ENCODE measurements at regions not wholly inside any gene's neighbourhood (a gene's known extent, or its start where the extent isn't known, plus 50 kb on each side); places are given as distances from the start of the nearest gene placed in this dataset.
"Not testable (repeated sequence)": the region's sequence is repeated elsewhere in the genome, so short reads cannot be mapped to it uniquely, and the experiment has no call there.

DNA sequence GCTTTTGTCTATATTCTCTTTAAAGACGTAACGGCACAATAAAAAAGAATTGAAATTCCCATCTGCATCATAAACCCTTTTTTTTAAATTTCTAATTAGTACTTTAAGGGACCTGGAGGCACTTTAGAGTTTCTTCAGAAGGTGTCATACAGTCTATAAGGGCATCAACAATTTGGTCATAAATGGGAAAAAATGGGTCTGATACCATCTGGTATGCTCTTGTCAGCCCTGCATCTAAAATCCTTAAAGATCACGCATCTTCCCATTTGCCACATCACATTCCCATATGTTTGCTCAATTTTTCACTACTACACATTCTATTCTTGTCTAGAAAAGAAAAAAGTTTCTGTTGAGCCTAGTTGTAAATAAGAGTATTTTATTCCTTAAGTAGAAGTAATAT is 53.8 kb downstream of the COX7C start:
- DNase-seq (ENCODE audit: low read depth): no peak

DNA sequence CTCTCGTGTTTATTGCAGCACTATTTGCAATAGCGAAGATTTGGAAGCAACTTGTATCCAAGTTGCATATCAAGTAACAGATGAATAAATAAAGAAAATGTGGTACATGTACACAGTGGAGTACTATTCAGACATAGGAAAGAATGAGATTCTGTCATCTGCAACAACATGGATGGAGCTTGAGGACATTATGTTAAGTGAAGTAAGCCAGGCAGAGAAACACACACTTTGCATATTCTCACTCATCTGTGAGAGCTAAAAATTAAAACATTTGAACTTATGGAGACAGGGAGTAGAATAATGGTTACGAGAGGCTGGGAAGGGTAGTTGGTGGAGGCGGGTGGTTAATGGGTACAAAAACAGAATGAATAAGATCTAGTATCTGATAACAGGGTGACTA is 56.3 kb downstream of the COX7C start:
- DNase-seq (ENCODE audit: low read depth): no peak

DNA sequence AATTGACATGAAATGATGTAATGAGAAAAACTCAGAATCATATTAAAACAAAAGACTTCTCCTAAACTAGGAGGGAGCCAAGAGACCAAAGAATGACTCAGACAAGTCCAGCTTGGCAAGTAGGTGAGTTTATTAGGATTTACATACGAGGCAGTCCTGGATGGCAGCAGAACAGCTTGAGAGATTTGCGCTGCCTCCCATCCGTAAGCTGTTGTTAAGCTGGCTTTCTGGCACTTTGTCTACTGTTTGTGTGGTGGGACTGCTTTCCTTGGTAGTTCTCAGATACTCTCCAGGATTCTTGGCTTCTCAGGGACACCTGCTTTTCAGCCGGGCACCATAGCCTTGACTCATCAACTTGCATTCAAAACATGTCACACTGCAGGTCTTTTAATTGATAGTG is 57.6 kb downstream of the COX7C start:
- no peak for DNase-seq (ENCODE audit: low read depth)

DNA sequence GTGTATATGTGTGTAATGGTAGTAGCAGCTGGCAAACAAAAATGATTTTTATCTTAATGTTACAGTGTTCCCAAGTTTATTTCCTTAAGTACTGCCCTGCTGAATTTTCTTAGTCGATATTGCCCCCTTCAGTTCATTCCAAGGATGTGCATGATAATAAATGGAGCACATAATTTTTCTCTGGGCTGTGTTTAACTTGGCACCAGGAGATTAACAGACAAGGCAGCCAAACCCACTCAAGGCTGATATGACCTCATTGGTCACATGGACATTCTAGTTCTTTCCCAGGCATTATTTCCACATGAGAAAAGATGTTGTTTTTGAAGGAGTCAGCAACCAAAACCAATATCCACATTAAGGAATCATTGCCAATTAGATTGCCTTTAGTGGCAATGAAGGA is 61.8 kb downstream of the COX7C start:
- no peak for DNase-seq (ENCODE audit: low read depth)

DNA sequence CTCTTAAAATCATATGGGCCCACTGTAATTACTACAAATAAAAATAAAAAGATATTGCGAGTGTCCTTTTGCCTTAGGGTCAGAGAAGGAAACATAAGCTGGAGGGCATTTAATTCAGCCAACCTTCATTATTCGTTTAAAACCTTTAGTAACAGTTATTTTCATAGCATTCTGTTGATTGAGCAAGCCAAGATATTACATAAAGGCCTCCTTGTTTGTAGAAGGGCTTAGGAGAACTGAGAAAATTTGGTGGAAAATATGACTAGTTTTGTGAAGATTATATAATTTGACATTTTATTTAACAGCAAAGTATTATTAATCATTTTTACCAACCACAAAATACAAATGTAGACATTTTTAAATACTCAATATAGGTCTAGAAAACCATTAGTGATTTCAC is 62.2 kb downstream of the COX7C start:
- DNase-seq (ENCODE audit: low read depth): no peak

DNA sequence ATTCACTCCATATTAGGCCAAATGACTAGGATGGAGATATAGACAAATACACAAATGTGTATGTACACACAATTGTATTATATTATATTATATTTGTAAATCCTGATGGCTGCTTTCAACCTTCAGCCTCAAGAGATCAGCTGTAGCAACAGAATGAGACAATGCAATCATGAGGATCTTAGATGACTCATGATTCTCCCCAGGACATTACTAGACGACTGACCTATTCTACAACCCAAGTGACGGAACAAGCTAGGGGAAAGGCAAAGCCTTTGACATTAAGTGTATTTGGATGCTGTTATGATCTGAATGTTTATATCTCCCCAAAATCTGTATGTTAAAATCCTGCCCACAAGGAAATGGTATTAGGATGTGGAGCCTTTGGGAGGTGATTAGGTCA is 66.5 kb downstream of the COX7C start:
- no peak for DNase-seq (ENCODE audit: low read depth)

DNA sequence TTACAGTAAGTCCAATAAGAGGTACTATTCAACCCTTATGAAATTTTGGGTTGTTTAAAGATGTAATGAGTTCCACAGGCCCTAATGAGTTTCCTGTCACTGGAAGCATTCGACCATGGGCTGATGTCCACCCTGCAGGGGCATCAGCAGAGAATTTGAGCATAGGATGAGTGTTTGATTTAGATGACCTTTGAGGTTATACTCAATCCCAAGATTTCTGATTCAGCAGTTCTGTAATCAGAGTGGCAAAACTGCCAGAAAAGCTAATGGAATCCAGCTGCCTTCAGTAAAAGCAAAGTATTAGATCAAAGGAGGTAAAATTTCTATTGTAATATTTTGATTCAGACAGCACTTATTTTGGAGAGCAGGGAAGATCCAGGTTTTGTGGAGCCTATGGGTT is 68.3 kb downstream of the COX7C start:
- DNase-seq (ENCODE audit: low read depth): no peak

DNA sequence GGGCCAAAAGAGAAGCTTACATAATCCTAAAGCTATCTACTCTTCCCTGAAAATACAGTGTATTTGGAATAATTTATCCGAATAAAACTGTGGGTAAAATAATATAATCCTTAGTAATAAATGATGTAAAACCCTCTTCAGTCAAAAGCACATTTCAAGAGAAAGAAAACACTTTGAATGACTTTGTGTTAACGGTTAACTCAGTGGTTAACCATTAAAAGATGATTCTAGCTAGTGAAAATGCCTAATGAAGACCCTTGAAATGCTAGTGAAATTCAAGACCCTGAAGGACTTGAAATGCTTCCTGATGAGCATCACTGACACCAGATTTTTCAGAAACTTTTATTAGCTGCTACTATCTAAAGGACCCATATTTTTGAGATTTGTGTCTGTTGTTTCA is 70.7 kb downstream of the COX7C start:
- no peak for DNase-seq (ENCODE audit: low read depth)

DNA sequence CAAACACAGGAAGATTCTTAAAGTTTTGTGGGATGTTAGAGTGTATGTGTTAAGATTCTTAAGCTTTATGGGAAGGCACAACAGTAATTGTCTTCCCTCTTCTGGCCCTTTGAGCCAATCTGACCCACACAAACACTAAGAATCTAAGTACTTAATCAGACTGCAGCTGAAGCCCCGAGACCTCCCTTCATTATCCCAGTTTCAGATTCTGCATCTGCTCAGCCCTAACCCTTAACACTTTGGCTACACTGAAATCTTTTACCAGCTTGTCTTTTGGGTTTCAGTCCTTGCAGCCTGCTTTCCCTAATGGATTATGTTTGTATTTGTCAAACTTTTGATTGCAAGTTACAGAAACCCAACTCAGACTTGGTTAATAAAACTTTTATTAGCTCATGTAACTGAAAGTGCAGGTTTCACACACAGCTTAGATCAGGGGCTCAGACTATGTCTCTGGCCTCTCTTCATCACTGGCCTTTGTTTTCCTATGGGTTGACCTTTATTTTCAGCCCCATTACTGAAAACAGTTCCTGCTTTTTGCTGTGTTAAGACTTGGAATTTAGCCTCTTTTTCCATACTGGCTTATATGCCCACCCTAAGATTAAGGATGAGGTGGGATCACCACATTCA is 71.5 kb downstream of the COX7C start:
- DNase-seq (ENCODE audit: low read depth): no peak

DNA sequence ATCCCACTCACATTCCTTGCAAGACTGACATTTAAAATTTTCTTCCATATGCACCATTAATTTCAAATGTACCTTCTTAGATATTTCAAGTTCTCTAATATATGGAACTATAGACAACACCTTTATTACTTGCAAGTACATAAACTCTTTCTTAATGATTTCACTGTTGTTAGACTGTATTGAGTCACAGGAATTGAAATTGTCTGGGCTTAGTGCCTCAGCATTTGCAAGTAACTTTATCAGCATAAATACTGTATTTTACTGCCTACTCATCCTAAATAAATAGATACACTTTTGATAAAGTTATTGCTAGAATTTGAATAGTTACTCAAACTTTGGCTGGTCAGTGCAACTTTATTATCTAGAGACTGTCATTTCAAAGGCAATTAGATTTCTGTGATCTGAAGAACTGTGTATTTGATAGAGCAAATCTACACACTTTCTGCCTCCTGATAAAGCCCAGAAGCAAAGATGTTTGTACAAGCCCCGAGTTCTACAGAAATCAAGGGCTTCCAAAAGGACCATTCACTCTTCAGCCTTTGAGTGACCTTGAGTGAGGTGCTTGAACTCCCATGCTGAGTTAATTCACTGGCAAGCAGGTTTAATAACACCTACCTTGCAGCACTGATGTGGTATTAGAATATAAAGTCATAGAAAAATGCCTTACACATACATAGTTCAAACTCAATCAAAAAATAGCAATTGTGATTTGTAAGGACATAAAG is 91.6 kb downstream of the COX7C start:
- DNase-seq (ENCODE audit: low read depth): no peak

DNA sequence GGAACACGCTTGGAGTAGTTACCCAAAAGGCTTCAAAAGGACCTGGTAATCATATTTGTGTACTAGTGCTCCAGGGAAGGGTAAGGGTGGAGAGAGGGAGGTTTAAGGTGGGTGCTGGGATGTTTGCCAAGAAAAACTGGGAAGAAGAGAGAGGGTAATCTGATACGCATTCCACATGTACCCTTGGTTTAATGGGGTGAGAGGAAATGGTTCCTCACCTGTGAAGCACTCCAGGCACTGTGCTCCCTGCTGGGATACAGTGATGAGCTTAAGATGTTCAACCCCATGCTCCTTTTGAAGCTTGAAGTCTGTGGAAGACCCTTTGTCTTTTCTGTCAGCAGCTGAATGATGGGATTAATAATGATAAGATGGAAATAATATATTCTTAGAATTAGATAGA is 98.4 kb downstream of the COX7C start:
- DNase-seq (ENCODE audit: low read depth): no peak

DNA sequence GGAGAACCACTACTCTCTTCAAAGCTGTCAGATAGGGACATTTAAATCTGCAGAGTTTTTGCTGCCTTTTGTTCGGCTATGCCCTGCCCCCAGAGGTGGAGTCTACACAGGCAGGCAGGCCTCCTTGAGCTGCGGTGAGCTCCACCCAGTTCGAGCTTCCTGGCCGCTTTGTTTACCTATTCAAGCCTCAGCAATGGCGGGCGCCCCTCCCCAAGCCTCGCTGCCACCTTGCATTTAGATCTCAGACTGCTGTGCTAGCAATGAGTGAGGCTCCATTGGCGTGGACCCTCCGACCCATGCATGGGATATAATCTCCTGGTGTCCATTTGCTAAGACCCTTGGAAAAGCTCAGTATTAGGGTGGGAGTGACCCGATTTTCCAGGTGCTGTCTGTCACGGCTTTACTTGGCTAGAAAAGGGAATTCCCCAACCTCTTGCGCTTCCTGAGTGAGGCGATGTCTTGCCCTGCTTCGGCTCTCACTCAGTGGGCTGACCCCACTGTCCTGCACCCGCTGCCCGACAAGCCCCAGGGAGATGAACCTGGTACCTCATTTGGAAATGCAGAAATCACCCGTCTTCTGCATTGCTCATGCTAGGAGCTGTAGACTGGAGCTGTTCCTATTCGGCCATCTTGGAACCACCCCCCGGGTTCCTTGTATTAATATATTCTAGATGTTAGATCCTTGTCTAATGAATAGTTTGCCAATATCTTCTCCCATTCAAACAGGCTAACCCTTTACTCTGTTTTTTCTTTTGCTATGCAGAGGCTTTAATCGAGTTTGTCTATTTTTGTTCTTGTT is 113.8 kb downstream of the COX7C start:
- DNase-seq (ENCODE audit: low read depth): not testable (repeated sequence)

DNA sequence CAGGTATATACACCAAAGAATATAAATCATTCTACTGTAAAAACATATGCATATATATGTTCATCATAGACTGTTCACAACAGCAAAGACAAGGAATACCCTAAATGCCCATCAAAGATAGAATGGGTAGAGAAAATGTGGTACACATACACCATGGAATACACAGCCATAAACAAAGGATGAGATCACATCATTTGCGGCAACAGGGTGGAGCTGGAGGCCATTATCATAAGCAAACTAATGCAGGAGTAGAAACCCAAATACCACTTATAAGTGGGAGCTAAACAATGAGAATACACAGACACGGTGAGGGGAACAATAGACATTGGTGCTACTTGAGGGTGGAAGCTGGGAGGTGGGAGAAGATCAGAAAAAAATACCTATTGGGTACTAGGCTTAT is 117.6 kb downstream of the COX7C start:
- no peak for DNase-seq (ENCODE audit: low read depth)

DNA sequence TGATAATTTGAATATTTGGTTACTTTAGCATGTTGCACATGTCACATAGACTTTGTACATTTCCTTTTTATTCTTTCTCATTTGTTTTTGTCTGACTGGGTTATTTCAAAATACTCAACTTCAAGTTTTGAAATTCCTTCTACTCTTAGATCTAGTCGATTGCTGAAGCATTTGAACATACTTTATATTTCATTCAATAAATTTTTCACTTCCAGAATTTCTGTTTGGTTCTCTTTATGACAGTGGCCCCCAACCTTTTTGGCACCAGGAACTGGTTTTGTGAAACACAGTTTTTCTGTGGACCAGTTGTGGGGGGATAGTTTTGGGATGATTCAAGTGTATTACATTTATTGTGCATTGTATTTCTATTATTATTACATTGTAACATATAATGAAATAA is 119.8 kb downstream of the COX7C start:
- no peak for DNase-seq (ENCODE audit: low read depth)

DNA sequence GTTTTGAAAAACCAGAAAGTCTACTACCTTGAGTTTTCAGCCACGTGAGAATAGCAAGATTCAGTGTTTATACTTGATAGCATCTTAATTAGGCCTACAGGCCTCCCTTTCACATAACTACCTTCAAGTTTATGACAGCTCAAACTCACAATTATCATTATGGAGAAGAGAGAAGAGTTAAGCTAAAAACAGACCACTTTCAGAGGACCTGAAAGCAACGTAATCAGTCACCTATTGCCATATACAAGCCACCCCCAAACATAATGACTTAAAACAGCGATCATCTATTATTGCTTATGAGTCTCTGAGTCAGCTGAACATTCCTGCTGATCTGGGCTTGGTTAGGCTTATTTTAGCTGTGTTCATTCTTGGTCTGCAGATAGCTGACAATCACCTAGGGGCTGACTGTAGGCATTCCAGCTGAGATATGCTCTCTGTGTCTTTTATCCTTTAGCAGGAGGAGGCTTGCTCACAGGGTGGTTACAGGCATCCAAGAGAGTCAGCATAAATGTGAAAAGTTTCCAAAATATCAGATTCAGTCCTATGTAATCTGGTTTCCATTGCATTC is 130.9 kb downstream of the COX7C start:
- no peak for DNase-seq (ENCODE audit: low read depth)

DNA sequence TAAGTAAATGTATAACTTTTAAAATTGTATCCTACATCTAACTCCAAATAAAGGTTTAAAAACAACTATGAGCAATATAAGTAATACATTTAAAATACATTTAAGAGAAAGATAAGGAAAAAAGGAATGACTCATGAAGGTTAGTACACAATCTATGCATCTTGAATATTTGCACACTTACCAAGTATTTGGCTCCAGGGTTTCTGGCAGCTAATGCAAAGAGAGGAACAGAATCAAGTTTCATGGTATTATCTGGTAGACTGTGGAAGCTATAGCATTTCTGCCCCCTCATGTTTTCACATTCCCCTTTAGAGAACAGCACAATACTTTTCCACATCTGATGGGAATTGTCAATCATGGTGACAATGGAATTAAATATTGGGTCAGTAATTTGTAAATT is 132.1 kb downstream of the COX7C start:
- DNase-seq (ENCODE audit: low read depth): no peak

DNA sequence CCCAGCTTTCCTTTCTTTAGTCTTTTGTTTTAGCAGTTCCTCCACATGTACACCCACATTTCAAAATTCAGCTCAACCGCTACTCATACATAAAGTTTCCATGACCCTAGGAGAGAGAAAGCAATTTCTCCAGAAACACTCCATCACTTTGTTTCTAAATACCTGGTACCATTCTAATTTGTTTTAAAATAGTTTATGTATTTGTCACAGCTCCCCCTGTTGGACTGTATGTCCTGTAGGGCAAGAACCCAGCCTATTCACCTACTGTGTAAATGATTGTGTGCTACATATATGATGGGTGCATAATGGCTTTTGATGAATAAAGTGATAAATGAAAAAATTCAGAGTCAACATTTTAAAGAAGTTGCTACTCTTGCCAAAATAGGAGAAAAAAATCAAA is 139.1 kb downstream of the COX7C start:
- DNase-seq (ENCODE audit: low read depth): no peak

DNA sequence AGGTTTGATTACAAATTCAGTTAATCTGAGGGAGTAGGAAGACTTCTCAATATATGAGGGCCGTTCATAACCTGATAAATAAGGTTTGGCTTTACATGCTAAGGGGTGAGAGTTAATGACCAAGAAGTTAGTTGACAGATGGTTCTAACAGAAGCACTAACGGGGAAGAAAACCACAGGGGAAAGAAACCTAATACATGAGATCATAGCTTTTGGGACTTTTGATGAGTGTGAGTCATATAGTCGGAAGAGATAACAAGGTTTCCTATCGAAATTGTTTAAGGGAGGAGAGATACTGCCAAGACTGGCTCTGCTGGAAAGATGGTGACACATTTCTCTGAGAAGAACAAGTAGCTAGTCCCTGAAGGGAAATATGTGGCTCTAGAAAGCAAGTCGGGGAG is 140.1 kb downstream of the COX7C start:
- DNase-seq (ENCODE audit: low read depth): peak; percentile 24

DNA sequence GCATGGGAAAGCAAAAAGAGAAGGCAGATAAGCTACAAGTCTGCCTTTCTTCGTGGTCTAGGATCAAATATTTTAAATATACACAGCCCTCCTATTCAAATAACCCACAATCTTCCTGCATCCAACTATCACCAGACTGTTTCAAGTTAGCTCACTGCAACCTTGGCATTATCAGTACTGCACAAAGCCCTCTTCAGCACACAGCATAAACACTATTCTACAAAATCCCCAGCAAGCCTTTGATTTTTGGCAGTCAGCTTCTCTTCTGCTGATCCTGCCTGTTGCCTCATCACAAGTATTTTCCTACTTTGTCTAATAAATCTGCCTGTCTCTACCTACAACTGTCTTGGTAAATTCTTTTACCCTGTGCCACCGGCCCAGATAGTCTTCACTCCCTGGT is 142.9 kb downstream of the COX7C start:
- DNase-seq (ENCODE audit: low read depth): no peak

DNA sequence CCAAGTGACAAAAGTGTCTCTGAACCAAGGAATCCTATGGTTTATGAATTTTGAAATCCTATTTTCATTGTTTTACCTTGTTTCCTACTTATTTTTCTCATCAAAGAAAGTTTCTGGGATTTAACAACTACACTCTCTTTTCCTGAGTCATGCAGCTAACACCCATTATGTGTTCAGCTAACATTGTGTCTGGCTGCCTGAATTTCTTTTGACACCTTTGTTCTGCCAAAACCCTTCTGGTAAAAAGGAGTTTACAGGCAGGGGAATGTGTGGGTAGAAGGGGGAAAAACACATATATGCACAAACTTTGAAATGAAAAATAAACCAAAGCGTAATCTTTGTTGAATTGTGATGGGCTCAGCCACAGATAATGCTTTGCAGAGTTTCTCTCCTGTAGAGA is 146.2 kb downstream of the COX7C start:
- DNase-seq (ENCODE audit: low read depth): no peak

DNA sequence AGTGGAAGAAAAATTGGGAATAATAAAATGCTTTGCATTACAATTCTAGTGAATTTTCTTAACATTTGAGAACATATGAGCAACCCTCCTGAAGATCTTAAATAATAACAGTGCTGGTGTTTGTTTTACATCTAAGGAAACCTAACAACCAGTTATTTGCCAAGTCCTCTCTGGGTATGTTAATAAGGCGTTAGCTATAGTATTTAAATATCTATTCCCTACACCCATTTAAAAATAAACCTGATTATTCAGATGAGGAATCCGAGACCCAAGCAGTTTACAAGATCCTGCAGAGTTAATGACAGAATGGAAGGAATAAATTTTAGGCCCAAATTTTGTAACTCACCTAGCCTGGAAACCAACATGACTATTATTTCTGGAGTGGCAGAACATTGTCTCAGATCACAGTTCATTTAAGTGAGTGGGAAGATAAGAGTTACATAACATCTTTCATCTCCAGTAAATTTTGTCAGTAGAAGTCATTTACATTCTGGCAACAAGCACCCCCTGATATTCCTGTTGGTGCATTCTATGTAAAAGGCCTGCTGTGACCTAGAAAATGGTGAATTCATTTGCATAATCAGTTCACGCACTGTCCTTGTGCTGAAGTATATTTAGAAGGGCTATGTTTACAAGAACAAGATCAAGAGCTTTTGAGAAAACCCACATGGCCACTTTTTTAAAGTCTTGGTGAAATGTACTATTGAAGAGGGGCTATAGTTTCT is 148.2 kb downstream of the COX7C start:
- DNase-seq (ENCODE audit: low read depth): no peak

DNA sequence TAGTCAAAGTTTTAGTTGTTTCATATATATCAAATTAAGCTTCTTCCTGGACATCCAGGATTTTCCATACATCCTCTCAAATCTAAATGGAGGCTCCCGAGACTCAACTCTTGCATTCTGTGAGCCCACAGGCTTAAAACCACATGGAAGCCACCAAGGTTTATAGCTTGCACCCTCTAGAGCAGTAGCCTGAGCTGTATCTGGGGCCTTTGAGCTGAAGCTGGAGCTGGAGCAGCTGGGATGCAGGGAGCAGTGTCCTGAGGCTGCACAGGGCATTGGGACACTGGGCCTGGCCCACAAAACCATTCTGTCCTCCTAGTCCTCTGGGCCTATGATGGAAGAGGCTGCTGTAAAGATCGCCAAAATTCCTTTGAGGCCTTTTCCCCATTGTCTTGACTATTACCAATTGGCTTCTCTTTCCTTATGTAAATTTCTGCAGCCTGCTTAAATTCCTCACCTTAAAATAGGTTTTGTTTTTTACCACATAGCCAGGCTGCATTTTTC is 151.0 kb downstream of the COX7C start:
- DNase-seq (ENCODE audit: low read depth): no peak

Measured in CMK (cell line).